ENCODE measurements at regions not wholly inside any gene's neighbourhood (a gene's known extent, or its start where the extent isn't known, plus 50 kb on each side); places are given as distances from the start of the nearest gene placed in this dataset.

- no peak for DNase-seq (ENCODE audit: insufficient read length, low spot score, missing footprints)
- no peak for TF ChIP-seq CTCF (IDR thresholded peaks at IDR 0.05; ENCODE audit: extremely low read depth, low read depth, low read length)
- Histone ChIP-seq H3K79me2 (ENCODE audit: insufficient read depth, low read length) (no peaks in the 10 kb centered on the region), H3K4me2 (ENCODE audit: insufficient read depth, low read length) (no peak overlapping the region), H3K27me3 (ENCODE audit: insufficient read depth, low read length) (peaks cover 2% of the 10 kb centered on the region), H3K27ac (ENCODE audit: low read depth, low read length) (no peak overlapping the region), H2AFZ (ENCODE audit: low read length) (no peak overlapping the region), H3K36me3 (ENCODE audit: insufficient read depth, low read length) (no peaks in the 10 kb centered on the region), H3K4me3 (ENCODE audit: insufficient read depth, low read length) (no peak overlapping the region), H3K9me3 (ENCODE audit: low read depth, low read length) (no peaks in the 10 kb centered on the region), H4K20me1 (ENCODE audit: insufficient read depth, low read length) (no peaks in the 10 kb centered on the region), H3K4me1 (ENCODE audit: insufficient read depth, low read length) (peaks cover 8% of the 10 kb centered on the region)
Observed at GRCh38 chr13:23957981-23958380, 60.7 kb upstream of the C1QTNF9B start.

GRCh38 chr13:23959231-23959862 is 62.0 kb upstream of the C1QTNF9B start:
- TF ChIP-seq CTCF (IDR thresholded peaks at IDR 0.05; ENCODE audit: extremely low read depth, low read depth, low read length): no peak
- Histone ChIP-seq H3K4me2 (ENCODE audit: insufficient read depth, low read length) (no peak overlapping the region), H3K27me3 (ENCODE audit: insufficient read depth, low read length) (peaks cover 2% of the 10 kb centered on the region), H4K20me1 (ENCODE audit: insufficient read depth, low read length) (no peaks in the 10 kb centered on the region), H3K27ac (ENCODE audit: low read depth, low read length) (no peak overlapping the region), H3K4me1 (ENCODE audit: insufficient read depth, low read length) (peaks cover 8% of the 10 kb centered on the region), H2AFZ (ENCODE audit: low read length) (peak overlapping the region; percentile 3), H3K4me3 (ENCODE audit: insufficient read depth, low read length) (no peak overlapping the region), H3K79me2 (ENCODE audit: insufficient read depth, low read length) (no peaks in the 10 kb centered on the region), H3K9me3 (ENCODE audit: low read depth, low read length) (no peaks in the 10 kb centered on the region), H3K36me3 (ENCODE audit: insufficient read depth, low read length) (no peaks in the 10 kb centered on the region)
- DNase-seq (ENCODE audit: insufficient read length, low spot score, missing footprints): no peak

GRCh38 chr13:23960566-23961156 is 63.4 kb upstream of the C1QTNF9B start:
- H2AFZ ChIP-seq (ENCODE audit: low read length): no peak overlapping the region
- H3K79me2 ChIP-seq (ENCODE audit: insufficient read depth, low read length): no peaks in the 10 kb centered on the region
- no peaks in the 10 kb centered on the region for H3K36me3 ChIP-seq (ENCODE audit: insufficient read depth, low read length)
- H4K20me1 ChIP-seq (ENCODE audit: insufficient read depth, low read length): no peaks in the 10 kb centered on the region
- no peak for DNase-seq (ENCODE audit: insufficient read length, low spot score, missing footprints)
- no peak overlapping the region for H3K4me3 ChIP-seq (ENCODE audit: insufficient read depth, low read length)
- peaks cover 8% of the 10 kb centered on the region for H3K4me1 ChIP-seq (ENCODE audit: insufficient read depth, low read length)
- no peak overlapping the region for H3K27ac ChIP-seq (ENCODE audit: low read depth, low read length)
- TF ChIP-seq CTCF (IDR thresholded peaks at IDR 0.05; ENCODE audit: extremely low read depth, low read depth, low read length): peak; percentile 78
- no peaks in the 10 kb centered on the region for H3K27me3 ChIP-seq (ENCODE audit: insufficient read depth, low read length)
- no peaks in the 10 kb centered on the region for H3K9me3 ChIP-seq (ENCODE audit: low read depth, low read length)
- no peak overlapping the region for H3K4me2 ChIP-seq (ENCODE audit: insufficient read depth, low read length)

GRCh38 chr13:23963184-23963931 is 66.1 kb upstream of the C1QTNF9B start:
- no peak for DNase-seq (ENCODE audit: insufficient read length, low spot score, missing footprints)
- Histone ChIP-seq H3K9me3 (ENCODE audit: low read depth, low read length) (no peaks in the 10 kb centered on the region), H4K20me1 (ENCODE audit: insufficient read depth, low read length) (no peaks in the 10 kb centered on the region), H3K79me2 (ENCODE audit: insufficient read depth, low read length) (no peaks in the 10 kb centered on the region), H3K36me3 (ENCODE audit: insufficient read depth, low read length) (no peaks in the 10 kb centered on the region), H3K4me1 (ENCODE audit: insufficient read depth, low read length) (peaks cover 16% of the 10 kb centered on the region), H3K27ac (ENCODE audit: low read depth, low read length) (no peak overlapping the region), H3K4me2 (ENCODE audit: insufficient read depth, low read length) (no peak overlapping the region), H3K4me3 (ENCODE audit: insufficient read depth, low read length) (no peak overlapping the region), H3K27me3 (ENCODE audit: insufficient read depth, low read length) (no peaks in the 10 kb centered on the region), H2AFZ (ENCODE audit: low read length) (no peak overlapping the region)
- no peak for TF ChIP-seq CTCF (IDR thresholded peaks at IDR 0.05; ENCODE audit: extremely low read depth, low read depth, low read length)

Measured in osteoblast (primary cell).